Stimulated activated CD4-positive, alpha-beta T cell treated with anti-CD3 and anti-CD28 coated beads, Interleukin-2, amount 100 ng/mL, for 24 hours (primary cell): ENCODE measurements at regions not wholly inside any gene's neighbourhood (a gene's known extent, or its start where the extent isn't known, plus 50 kb on each side); places are given as distances from the start of the nearest gene placed in this dataset.
"Not testable (repeated sequence)": the region's sequence is repeated elsewhere in the genome, so short reads cannot be mapped to it uniquely, and the experiment has no call there.

Experiments
- DNase-seq, 2 donors: peaks; one replicate each; pipeline ENCODE4 v3.0.0-alpha.2; 2020

- not testable (repeated sequence) for DNase-seq
Measured at GRCh38 chr2:87319705-87320104, 298.1 kb upstream of the PLGLB1 start.

- DNase-seq: not testable (repeated sequence)
Measured at GRCh38 chr2:87321201-87321600, 299.6 kb upstream of the PLGLB1 start.

GRCh38 chr2:87324335-87325041 lies 302.8 kb upstream of the PLGLB1 start:
- DNase-seq: not testable (repeated sequence)

GRCh38 chr2:87325042-87325910 lies 303.6 kb upstream of the PLGLB1 start:
- DNase-seq: not testable (repeated sequence)

GRCh38 chr2:87325911-87326294 lies 304.3 kb upstream of the PLGLB1 start:
- DNase-seq: not testable (repeated sequence)

GRCh38 chr2:87326754-87327153 lies 305.1 kb upstream of the PLGLB1 start:
- not testable (repeated sequence) for DNase-seq

DNA sequence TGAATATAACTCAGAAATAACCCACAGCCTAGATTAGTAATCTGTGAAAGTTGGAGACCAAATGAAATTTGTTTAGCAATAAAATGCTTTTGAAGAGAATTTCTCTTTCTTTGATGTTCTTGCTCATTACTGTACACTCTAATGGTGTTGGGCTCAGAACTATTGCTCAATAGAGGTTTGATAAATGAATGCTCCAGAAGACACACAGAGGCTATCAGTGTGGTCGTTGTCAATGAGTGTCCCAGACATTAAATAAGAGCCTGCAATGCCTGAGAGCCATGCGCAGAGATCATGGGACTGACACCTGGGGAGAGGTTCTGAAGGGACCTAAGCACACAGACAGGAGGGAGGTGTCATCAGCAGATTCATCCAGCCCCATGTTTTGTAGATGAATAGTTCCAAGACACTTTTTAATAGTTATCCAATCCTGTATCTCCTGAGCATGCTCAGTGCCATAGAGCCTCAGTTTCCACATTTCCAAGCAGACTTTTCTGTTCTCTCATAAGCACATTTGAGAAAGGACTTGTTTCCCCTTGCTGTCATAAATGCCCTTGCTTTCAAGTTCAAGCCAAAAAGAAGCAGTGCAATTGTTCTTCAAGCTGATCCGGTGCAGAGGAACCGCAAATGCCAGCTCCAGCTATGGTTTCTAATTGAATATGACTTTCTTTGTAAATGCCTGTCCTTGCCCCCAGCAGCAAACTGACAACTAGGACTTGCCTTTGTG lies 306.2 kb upstream of the PLGLB1 start:
- not testable (repeated sequence) for DNase-seq

DNA sequence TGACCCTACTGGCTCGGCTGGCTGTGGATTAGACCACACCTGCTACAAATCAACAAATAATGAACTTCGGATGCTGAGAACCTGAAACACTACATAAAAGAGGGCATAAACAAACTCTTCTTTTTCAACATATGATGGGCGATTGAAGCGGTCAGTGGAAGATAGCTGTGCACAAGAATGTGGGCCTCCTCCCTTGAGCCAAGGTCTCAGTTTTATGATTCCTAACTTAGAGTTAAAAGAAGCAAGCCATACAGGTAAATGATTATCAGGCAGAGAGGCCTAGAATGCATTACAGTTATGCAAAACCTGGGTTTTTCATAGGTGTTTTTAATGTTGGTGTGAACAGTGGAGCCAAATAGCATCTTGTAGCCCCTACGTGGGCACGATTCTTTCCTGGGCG lies 307.9 kb upstream of the PLGLB1 start:
- not testable (repeated sequence) for DNase-seq

- DNase-seq: not testable (repeated sequence)
Measured at GRCh38 chr2:87330486-87330885, 308.8 kb upstream of the PLGLB1 start.

DNA sequence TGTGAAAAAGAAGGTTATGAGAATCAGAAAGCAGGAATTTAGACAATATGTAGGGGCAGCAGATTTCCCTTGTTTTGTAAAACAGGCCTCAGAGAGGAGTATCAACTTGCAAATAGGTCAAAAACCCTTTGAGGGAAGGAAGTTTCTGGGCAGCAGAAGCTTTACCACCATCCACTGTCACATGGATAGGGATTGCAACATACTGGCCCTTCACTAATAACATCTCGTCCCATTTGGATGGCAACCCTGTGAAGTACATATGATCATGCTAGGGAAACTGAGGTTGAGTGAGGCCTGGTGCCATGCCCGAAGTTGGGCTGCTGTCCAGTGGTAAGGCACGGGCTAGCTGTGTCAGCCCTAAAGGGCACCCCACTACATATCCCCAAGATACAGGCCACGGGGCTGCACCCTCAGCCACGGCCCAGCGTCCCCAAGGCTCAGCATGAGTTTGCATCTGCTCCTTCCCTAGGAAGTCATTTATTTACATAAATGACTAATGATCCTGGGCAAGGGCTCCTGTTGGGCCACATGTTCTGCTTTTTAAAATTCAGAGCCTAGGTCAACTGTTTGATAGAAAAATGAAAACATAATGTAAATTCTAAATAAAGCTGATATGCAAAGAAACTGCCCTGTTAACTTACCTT lies 310.4 kb upstream of the PLGLB1 start:
- not testable (repeated sequence) for DNase-seq

DNA sequence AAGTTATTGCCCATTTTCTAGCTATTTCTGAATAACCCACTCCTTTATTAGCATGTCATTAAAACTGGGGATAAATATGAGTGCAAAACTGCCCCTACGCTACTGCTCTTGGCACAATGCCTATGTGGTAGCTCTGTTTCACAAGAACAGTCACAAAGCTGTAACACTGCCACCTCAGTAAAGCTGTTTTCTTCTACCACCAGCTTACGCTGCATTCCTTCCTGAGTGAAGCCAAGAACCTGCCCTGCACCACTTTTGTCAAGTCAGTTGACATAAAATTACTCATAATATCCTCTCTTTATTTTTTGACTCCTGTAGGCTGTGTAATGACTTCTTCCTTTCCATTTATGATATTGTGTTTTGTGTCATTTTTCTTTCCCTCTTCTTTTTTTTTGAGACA lies 313.2 kb upstream of the PLGLB1 start:
- peak in 1 of 2 donors; percentile 17 for DNase-seq

DNA sequence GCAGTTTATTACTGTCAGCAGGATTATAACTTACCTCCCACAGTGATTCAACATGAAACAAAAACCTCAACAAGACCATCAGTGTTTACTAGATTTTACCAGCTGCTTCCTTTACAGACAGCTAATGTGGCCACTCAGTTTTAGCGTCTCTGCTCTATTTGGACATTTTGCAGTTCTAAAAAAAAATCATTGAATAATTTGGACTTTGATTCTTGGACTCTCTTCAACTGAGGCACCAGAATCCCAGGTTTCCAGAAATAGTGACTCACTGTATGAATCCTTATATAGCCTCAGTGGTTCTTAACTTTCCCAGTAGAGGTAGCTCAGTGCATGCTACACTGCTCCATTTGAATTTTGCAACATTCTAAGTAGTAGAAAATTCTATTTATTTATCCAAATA lies 317.4 kb upstream of the PLGLB1 start:
- peak in 1 of 2 donors; percentile 13 for DNase-seq

DNA sequence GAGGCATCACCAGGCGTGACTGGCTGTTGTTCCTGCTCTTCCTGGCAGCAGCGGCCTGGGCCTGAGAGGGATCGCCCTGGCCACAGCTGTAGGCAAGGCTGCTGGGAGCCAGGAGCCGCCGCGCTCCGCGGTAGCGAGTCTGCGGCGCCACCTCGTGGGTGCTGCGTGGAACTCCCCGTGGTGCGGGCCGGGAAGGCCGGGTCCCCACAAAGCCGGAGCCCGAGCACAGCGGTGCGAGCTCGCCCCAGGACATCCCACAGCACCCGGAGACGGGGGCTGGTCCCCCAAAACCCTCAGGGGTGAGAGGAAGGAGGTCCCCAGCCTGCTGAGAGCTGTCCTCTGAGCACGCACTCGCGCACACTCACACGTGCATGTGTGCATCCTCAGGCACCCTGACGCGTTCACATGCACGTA lies 320.0 kb upstream of the PLGLB1 start:
- peak; percentile 70 to 73 for DNase-seq

DNA sequence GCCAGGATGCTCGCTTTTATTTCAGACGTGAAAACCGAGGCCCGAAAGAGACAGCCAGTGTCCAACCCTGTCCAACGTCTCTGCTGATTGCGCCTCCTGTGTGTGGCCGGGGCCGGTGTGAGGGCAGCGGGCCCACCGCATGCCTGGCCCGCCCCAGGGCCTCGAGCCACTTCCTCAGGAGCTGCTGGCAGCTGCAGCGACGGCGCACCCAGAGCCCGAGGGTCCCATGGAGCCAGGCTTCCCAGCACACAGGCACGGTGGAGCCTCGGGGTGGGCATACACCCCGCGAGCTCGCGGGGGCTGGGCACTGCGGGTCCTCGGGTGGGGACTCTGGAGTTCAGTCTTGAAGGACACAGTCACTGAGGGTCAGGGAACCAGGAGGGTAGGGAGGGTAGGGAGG lies 320.5 kb upstream of the PLGLB1 start:
- DNase-seq: not testable (repeated sequence)

DNA sequence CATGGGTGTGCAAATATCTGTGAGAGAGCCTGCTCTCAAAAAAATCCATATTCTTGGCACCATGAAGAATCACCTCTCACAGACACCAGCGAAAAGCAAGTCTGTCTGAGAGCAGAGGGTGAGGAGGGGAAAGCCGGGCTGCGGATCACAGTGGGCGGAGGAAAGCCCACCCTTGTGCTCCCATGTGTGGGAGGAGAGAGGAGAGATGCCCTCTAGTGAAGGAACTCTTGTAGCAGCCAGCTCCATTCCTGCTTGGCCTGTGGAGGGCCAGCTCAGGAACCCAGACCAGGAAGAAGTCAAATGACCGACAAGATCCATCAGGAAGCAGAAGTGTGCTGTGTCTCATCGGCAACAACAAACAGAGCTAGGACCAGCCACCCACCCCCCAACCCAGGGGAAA lies 321.7 kb upstream of the PLGLB1 start:
- peak in 1 of 2 donors; percentile 16 for DNase-seq

DNA sequence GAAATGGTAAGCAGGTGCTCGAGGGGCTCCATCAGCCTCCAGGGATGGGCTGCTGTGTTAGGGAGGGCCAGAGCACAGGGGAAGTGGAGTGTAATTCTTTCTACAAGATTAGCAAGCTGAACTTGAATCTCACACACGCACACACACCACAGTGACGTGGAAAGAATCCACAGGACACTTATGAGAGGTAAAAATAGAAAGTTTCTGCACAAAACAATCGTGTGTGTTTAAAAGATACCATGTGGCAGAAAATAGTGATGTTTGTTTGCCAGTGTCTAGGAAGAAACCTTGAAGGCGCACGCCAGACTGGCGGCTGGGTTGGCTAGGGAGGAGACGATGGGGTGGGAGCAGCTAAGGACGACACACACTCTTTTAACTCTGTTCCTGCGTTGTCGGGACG lies 323.6 kb upstream of the PLGLB1 start:
- not testable (repeated sequence) for DNase-seq

- DNase-seq: not testable (repeated sequence)
Measured at GRCh38 chr2:87348556-87348955, 326.9 kb upstream of the PLGLB1 start.

GRCh38 chr2:87349006-87349405 lies 327.4 kb upstream of the PLGLB1 start:
- not testable (repeated sequence) for DNase-seq

GRCh38 chr2:87352178-87352934 lies 330.7 kb upstream of the PLGLB1 start:
- not testable (repeated sequence) for DNase-seq

DNA sequence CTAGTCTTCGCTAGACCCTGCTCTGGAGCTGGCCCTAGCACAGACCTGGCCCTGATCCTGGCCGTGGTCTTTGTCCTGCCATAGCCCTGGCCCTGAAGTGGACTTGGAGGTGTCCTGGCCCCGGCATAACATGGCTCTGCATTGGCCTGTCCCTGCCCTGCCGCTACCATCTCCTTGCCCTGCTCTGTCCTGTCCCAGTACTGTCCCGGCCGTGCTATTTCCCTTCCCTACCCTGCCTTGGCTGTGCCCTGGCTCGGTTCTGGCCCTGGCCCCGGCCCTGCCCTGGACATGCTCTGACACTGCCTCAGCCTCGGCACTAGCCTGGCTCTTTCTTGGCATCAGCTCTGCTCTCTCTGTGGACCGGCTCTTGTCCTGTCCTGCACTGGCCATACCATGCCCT lies 331.8 kb upstream of the PLGLB1 start:
- not testable (repeated sequence) for DNase-seq

GRCh38 chr2:87354102-87354501 lies 332.5 kb upstream of the PLGLB1 start:
- DNase-seq: not testable (repeated sequence)

DNA sequence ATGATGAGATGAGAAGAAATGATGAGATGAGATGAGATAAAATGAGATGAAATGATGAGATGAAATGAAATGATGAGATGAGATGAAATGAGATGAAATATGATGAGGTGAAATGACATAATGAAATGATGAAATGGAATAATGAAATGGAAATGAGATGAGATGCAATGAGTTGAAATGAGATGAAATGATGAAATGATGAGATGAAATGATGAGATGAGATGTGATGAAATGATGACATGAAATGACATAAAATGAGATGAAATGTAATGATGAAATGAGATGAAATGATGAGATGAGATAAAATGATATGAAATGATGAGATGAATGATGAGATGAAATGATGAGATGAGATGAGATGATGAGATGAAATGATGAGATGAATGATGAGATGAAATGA lies 338.6 kb upstream of the PLGLB1 start:
- DNase-seq: not testable (repeated sequence)
